ENCODE measurements at regions not wholly inside any gene's neighbourhood (a gene's known extent, or its start where the extent isn't known, plus 50 kb on each side); places are given as distances from the start of the nearest gene placed in this dataset.

DNA sequence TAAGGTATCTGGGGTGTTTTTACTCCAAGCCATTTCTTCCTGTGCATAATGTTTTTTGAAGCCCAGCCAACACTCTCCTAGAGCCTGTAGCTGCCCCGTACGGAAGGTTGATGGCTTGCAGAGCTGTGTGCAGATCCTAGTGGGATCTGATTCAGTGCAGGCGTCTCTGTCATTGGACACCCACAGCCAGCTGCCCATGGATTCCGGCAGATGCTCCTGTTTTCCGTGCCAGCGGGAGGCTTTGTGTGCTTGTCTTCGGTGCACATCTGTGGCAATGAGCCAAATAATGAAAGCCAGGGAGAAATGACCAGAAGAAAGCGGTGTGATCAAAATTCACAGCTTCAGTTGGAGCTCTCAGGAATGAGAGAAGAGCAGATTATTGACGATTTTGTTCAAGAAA, 426.4 kb downstream of the TYW1 start:
- no peak for TF ChIP-seq EZH2 (IDR thresholded peaks at IDR 0.05)
- no peak for TF ChIP-seq POLR2AphosphoS5 (IDR thresholded peaks at IDR 0.05; ENCODE audit: borderline replicate concordance, low read depth, low read length)
